ENCODE measurements at regions not wholly inside any gene's neighbourhood (a gene's known extent, or its start where the extent isn't known, plus 50 kb on each side); places are given as distances from the start of the nearest gene placed in this dataset.
"Not testable (repeated sequence)": the region's sequence is repeated elsewhere in the genome, so short reads cannot be mapped to it uniquely, and the experiment has no call there.

DNA sequence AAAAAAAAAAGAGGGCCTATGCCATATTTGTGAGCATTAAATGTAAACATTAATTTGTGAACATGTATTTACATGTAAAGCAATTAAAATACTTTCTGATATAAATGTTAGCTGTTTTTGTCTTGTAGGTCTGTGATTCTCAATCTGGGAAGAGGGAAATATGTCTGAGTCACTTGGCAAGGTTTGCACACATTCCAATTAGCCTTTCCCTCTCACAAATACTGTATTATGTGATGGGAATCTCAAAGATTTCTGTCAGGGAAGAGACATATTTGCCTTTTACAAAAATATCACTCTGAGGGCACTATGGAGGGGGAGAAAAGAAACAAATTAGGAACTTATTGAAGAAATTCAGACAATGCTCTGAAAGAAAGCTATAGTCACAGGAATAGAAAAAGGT lies 483.6 kb downstream of the GBE1 start:
- no peak for DNase-seq

DNA sequence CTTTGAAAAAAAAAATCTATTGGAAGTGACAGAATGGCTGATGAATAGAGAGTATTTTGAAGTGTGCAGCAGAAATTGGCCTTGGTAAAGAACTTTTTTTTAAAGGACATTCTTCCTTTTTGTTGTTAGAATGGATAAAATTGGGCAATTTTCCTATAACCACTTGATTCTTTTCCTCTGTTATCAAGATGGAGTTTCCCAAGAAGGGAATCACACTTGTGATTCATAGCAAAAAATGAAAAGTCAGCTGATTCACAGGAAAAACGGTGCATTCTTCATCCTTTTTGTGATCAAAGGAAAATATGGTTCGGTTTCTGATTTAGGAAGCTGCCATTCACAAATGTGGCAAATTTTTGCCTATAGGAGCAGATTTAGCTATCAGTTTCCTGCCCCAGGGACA lies 486.8 kb downstream of the GBE1 start:
- no peak for DNase-seq

DNA sequence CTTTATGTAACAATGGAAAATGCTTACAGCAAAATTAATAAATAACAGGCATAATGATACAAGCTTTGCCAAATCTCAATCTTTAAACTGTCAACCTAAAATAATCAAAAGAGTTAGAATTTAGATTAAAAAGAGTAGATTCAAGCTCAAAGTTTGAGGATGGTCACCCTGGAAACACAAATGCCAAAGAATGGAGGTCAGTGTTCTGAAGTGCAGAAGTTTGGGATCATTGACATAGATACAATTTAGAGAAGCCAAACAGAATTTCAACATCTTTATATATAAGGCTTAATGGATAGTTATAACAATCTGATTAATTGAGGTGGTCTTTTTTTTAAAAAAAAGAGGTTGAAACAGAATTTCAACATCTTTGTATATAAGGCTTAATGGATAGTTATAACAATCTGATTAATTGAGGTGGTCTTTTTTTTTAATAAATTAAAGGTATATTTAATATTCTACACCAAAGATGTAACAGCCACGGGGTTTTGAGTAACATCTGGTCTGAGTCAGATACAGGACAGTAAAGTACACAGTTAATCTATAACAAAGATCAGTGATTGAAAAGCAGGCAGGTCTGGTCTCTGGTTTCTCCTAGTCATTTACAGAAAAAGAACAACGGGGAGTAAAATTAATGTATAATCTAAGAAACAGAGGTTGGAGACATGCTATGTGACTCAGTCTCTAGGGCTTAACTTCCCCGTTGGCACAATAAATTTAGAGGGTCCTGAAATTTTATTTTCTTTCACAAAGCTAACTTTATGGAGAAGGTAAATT lies 490.7 kb downstream of the GBE1 start:
- no peak for DNase-seq

DNA sequence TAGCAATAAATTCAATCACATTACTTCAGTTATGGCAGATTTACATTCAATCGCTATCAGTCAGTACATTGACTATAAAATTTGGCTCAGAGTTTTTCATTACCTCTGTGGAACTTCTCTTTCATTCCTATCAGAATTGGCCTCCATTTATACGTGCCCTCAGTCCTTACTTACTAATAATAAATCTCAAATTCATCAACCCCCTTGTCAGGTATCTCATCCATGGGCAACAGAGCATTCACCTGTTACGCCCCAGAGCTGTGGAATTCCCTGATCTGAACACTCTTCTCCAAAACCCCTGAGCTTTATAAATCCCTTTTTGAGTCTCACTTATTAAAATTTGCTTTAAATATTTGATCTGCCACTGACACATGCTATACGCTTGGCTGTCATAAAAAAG lies 492.9 kb downstream of the GBE1 start:
- DNase-seq, result no peak

DNA sequence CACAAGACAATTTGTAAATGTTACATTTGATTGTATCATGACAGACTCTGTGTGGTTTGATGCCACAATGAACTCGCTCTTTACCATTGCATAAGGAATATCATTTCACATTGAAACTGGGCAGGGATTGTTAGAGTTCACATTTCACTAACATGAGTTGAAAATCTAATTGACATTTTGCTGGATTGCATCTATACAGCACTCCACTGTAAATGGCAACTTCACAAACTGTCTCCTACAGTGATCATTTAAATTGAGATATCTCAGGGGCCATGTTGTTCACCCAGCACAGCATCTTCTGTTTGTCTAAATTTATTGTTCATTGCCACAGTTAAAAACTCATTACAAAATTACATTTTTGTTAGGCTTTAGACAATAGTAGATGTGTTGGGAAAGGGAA lies 499.4 kb downstream of the GBE1 start:
- no peak for DNase-seq

DNA sequence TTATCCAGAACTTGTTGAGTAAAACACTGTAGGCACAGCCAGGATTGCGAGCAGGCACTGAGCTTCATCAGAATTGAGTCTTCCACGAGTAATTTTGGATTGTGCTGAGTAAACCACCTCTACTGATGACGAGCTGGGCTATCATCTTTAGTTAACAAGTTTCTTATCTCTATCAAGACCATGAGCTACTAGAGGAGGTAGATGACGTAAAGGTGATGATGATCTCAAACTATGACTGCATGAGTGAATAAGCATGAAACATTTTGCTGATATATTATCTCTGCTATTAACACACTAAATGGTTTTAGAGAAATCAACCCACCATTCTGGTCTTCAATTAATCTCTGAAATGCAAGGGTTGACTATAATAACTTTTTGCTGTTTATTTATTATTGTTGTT lies 506.0 kb downstream of the GBE1 start:
- DNase-seq, result no peak

DNA sequence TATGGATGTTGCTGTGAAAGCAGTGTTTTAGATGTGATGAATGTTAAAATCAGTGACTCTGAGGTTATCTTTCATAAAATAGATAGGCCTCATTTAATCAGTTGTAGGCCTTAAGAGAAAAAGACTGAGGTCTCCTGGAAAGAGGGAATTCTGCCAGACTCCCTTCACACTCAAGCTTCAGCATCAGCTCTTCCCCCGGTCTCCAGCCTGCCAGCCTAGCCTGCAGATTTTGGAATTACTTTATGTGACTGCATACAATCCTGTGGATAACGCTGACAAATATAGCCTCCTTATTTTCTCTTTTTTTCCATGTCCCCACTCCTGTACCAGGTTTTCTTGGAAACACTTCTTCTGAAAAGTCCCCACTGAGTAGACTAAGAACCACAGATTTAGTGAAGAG lies 510.3 kb downstream of the GBE1 start:
- no peak for DNase-seq

DNA sequence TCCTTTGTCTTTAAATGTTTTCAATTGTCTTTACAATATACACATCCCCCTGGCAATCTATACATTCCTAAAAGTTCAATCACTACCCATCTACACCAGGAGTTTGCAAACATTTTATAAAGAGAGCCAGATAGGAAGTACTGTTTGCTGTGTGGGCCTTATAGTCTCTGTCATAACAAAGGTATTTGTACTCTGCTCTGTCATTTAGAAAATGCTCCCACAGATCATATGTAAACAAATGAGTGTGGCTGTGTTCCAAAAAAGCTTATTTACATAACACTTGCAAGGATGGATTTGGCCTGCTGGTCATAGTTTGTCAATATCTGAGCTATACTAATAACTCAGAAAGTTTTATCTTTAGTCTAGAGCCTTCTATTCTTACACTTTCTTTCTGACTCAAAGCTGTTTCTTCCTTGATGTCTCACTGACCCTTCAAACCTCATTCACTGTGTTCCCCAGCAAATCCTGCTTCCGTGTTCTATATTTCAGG lies 511.9 kb downstream of the GBE1 start:
- no peak for DNase-seq

DNA sequence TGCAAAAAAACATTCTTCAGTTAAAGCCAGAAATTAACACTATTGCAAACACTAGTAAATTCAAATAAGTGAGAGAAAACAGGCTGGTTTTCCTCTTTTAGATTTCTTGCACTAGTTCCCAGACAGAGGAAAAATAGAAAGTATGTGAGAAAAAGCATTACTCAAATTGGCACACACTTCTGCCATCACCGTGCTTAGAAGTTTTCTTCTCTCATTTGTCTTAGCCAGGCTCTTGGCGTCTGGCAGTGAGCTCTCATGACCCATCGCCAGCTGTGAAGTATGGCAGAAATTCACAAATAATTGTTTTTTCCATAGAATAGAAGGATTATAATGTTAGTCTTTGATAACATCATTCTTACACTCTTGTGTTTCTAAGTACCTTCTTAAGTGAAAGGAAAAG lies 515.9 kb downstream of the GBE1 start:
- no peak for DNase-seq

DNA sequence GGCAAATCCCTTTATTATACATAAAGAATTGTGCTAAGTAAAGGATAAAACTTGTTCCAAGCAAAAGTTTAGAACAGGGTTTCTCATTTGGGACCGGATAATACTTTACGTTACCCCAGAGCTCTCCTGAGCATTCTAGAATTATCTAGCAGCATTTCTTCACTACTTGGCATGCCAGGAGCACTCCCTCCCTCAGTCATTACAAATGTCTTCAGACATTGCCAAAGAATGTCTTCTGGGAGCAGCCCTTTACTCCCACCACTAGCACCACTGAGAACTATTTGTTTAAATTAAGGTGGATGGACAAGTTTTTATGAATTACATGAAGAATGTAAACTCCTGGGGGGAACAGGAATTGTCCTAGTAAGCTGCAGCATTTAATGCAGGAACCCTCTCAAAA lies 516.4 kb downstream of the GBE1 start:
- DNase-seq, result no peak

DNA sequence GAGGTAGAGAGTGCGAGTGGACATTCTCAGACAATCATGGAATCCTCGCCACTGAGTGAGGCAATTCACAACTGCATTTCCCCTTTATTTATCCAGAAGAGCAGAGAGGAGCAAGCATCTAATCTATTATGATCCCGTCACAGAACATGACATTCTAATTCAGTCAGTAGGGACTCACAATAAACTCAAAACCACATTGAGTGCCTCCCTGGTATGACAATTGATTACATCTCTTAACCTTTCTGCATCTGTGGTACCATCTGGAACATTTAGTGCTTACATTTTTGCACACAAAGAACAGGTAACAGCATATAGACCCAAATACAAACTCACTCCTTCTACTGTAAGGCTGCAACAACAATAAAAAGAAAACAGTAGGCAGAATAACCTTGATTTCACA lies 517.2 kb downstream of the GBE1 start:
- DNase-seq, result no peak

DNA sequence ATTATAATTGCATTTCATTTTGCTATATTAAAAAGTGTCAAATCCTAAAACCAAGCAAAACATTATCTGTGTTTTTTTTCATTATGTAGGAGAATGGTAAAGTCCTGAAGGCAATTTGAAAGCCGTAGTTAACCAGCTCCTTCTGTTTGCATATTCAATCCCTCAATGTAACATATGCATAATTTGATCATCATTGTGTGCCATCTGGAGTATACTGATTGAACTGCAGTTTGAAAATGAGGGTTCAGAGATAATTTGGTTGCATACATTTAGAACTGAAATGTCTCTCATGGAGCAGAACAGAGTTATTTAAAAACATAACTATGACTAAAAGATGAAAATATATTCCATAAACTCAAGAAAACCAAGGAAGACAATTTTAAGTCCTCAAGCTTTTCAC lies 518.6 kb downstream of the GBE1 start:
- DNase-seq, result no peak

DNA sequence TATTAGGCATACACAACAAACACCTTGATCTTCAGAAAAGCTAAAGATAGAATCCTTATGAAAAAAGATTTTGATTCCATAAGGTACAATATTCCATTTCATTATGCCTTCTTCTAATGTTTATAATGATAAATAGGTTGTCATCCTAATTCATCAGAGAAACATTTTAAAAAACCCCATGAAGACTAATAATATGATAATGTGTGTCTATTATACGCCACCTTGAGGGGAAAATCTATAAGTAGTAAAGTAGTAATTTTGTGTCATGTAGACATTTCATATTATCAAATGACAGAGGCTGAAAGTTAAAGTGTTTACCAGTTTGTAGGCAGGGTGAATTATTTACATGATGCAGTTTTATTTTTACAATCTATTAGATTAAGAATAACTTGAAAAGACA lies 524.3 kb downstream of the GBE1 start:
- no peak for DNase-seq

DNA sequence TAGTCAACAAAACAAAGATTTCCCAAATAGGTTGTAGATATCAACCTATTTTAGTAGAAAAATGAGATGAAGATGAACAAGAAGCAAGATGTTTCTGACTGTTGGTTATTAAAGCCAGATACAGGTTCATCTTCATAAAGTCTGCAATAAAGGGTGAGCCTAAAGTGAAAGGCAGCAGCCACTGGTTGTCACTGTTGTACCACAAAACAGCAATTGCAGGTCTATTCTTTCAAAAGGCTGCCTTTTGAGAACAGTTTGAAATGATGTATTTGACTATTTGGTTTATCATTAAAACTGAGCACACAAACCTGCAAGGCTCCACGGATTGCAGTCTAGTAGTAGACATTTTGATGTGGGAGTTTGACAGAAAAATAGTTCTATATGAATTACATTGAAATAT lies 543.4 kb downstream of the GBE1 start:
- DNase-seq, result peak; percentile 33

DNA sequence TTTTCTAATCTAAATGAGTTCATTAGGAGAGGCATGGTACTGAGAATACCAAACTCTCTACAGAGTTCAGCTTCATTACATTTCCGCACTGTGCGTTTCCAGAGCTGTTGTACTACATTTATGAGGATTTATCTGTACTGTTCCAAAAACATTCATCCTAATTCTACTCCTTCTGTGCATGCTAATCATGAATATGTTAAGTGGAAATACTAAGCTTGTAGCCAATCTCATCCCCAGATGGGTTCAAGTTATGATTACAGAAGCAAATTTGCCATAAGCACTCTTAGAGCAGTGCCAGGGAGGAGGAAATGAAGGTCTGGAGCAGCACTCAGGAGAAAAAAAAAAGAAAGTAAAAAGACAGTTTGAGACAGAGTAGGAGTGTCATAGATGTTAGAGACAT lies 544.3 kb downstream of the GBE1 start:
- no peak for DNase-seq

DNA sequence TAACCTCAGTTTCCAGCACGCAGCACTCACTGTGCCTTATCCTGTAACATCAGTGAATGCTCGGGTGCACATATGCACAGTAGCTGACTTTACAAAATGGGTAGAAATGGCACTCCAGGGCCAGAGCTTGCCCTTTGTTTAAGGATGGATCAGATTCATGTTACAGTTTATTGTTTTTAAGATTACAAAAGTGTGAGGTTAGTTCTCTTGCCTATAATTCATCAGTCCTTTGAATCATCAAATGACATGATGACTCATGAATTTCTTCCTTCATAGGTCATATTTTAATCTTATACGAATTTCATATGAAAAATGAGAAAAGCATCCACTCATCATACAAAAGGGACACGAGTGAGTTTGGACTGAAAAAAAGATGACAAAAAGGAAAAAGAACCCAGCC lies 545.3 kb downstream of the GBE1 start:
- no peak for DNase-seq

DNA sequence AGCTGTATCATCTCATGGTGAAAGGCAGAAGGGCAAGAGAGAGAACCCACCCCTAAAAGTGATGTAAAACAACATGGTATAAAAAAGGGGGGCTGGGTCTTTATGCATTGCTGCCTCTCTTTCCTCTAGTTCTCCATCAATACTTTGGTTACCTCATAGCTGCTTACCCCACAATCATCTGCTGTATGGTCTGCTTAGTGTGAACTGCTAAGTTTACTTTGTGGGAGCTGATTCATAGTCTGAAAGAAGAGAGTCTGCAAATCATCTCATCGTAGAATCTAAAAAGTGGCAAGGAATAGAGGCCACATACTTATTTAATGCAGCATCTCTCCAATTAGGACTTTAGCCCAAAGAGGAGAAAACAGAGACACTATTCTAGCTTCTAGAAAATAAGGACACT lies 546.8 kb downstream of the GBE1 start:
- DNase-seq, result no peak

DNA sequence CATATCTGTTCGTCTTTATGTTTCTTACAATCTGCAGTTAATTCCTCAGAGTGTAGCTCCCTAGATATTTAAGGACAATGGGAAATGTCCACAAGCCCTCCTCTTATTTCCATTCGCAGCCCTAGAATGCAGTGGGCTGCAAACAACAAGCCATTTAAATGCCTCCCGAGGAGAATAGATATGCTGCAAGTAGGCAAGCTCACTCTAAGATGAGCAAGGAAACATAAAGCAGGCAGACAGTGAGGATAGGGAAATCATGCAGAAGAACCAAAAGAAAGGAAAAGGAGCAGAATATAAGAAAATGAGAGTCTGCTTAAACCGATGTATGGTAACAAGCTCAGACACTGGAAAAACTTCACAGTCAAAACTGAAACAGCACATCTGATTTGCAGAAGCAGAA lies 561.9 kb downstream of the GBE1 start:
- peak; percentile 3 for DNase-seq

DNA sequence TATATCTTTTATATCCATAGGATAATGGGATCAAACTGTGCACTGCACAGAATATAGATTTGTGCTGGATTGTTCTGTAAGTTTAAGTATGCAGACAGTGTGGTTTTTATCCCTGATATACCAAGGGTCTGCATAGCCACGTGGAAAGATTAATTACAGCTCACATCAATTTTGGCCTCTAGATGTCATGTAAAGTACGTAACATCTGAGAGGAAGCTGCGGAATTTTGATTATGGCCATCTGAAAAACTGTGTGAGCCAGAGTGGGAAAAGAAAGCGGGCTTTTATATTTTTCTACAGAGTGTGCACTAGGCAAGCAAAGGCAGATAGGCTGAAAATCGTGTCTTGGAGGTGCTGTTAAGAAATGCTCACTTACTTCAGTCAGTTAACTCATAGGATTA lies 562.7 kb downstream of the GBE1 start:
- peak; percentile 11 for DNase-seq

DNA sequence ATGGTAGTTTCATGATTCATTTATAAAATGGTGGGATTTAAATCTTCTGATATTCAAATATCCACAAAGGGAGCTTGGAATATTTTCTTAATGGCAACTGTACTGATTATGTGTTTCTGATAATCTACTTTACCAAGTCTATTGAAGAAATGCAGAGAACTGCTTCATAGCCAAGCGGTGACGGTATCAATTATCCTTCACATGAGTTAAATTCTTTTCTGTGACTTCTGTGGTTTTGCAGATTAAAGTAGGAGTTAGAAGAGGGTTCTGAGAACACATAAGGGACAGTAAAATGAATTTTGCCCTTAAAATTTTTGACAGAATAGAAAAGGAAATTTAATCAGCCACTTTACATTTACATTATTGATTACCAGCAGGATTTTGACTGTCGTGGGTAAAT lies 563.2 kb downstream of the GBE1 start:
- no peak for DNase-seq

DNA sequence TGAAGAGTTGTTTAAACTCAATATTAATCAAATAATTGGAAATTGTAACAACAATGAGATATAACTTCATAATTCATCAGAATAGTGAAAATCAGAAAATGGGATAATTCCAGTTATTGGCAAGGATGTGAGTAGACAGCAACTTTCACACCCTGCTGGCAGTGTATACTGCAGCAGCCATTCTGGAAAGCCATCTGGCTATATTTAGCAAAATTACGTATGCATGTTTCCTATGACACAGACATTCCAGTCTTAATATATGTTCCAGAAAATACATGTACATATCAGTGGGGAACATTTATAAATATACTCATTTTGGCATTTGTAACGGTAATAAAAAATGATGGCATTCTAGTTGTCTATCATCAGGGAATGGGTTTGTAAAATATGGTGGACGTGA lies 564.1 kb downstream of the GBE1 start:
- DNase-seq, result no peak

DNA sequence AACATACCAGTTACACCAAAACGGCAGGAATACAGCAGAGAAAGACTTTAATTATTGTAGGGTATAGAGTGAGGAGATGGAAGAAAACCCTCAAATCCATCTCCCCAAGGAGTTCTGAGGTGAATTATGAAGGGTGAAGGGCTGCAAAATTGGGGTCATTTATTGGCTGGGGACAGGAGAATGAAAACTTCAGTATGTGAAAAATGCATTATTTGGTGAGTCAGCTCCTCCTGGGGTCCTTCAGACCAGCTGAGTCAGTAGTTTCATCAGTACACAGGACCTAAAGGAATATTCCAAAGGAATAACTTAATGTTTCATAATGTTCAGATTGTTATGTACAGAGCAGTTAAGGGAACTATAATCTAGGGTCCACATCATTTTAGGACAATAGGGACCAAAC lies 566.0 kb downstream of the GBE1 start:
- DNase-seq, result no peak

DNA sequence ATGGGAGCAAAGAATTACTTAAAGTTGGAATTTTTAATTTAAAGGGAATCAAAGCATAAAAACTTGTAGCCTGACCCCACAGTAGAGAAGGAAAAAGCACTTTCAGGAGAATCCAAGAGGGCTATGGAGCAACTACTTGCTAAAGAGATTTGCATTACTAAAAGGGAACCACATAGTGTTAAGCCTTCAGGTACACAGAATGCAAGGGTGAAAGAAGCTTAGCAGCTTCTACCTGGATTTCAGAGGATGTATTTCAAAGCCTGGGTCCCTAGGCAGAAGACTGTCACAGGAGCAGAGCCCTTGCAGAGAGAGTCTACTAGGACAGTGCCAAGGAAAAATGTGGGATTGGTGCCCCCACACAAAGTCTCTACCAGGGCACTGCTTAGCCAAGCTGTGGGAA lies 575.0 kb downstream of the GBE1 start:
- DNase-seq, result no peak

DNA sequence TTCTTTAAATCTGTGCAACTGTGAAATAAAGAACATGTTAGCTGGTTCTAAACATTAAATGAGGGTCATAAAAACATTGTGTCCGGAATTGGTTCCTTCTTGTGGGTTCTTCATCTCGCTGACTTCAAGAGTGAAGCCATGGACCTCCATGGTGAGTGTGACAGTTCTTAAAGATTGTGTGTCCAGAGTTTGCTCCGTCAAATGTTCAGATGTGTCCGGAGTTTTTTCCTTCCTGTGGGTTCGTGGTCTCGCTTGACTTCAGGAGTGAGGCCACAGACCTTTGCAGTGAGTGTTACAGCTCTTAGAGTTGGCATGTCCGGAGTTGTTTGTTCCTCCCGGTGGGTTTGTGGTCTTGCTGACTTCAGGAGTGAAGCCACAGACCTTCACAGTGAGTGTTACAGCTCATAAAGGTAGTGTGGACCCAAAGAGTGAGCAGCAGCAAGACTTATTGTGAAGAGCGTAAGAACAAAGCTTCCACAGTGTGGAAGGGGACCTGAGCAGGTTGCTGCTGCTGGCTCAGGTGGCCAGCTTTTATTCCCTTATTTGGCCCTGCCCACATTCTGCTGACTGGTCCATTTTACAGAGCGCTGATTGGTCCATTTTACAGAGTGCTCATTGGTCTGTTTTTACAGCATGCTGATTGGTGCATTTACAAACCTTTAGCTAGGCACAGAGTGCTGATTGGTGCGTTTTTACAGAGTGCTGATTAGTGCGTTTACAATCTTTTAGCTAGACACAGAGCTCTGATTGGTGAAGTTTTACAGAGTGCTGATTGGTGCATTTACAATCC lies 579.2 kb downstream of the GBE1 start:
- DNase-seq, result not testable (repeated sequence)

DNA sequence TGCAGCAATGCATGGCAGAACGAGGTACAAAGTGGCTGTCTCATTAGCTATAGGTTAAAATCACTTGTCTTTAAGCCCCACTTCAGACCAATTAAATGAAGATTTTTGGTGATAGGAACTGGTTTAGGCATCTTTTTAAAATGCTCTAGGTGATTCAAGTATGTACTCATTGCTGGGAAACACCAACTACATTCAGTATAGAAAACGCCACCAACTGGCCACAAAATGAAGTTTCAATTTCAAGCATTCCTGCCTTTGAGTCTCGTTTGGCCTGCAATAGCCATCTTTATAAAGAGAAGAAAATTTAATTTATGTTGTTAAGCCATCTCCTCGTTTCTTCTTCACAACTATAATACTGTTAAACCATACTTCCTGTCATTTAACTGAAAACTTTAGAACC lies 587.9 kb downstream of the GBE1 start:
- DNase-seq, result no peak
